Sigmoid colon (tissue), 6 donors: ENCODE measurements at regions not wholly inside any gene's neighbourhood (a gene's known extent, or its start where the extent isn't known, plus 50 kb on each side); places are given as distances from the start of the nearest gene placed in this dataset.
"Not testable (repeated sequence)": the region's sequence is repeated elsewhere in the genome, so short reads cannot be mapped to it uniquely, and the experiment has no call there.

Experiments used
- DNase-seq: peaks from one replicate; pipeline ENCODE4 v3.0.0-alpha.2; 2019
- H3K27ac ChIP-seq, 4 donors: fragments of 200-600 bp; sonication (generic); one replicate each; pipeline ENCODE4 v1.5.1; 2016 to 2019; ENCODE audit warnings: mild to moderate bottlenecking in 1 of 4
- H3K27me3 ChIP-seq, 3 donors: fragments of 200-600 bp; sonication (generic); one replicate each; pipeline ENCODE4 v1.5.1; 2019; ENCODE audit warnings: mild to moderate bottlenecking in 1 of 3
- H3K36me3 ChIP-seq, 4 donors: fragments of 200-600 bp; sonication (generic); one replicate each; pipeline ENCODE4 v1.5.1; 2016 to 2019
- H3K4me1 ChIP-seq, 4 donors: fragments of 200-600 bp; sonication (generic); one replicate each; pipeline ENCODE4 v1.5.1; 2017 to 2019
- H3K4me3 ChIP-seq, 4 donors: fragments of 200-600 bp; sonication (generic); one replicate each; pipeline ENCODE4 v1.5.1; 2017 to 2019; ENCODE audit warnings: mild to moderate bottlenecking in 2 of 4, moderate library complexity in 1 of 4
- H3K9me3 ChIP-seq, 4 donors: fragments of 200-600 bp in 3 of 4; sonication (generic) in 3 of 4; one replicate each; pipeline versions ENCODE4 v1.5.1 to v1.6.1; 2013 to 2019
- CTCF ChIP-seq, 4 experiments: fragments of 450-650 bp in 3 of 4; fragments of 200-600 bp in 1 of 4; IDR thresholded peaks; one replicate each; pipeline ENCODE4 v1.5.1; 2016 to 2019; ENCODE audit warnings: antibody characterized with exemption in 4 of 4, mild to moderate bottlenecking in 3 of 4, moderate library complexity in 2 of 4
- EP300 ChIP-seq, 4 donors: sonication (generic); formaldehyde crosslinking; IDR thresholded peaks; one replicate each; pipeline ENCODE4 v1.6.1; 2017; ENCODE audit warnings: antibody characterized with exemption in 4 of 4
- POLR2A ChIP-seq, 2 donors: fragments of 450-650 bp; IDR thresholded peaks; one replicate each; pipeline ENCODE4 v1.6.1; 2016; ENCODE audit warnings: antibody characterized with exemption in 2 of 2, mild to moderate bottlenecking in 2 of 2, moderate library complexity in 2 of 2
- POLR2AphosphoS5 ChIP-seq, 4 donors: sonication (generic); formaldehyde crosslinking; IDR thresholded peaks; one replicate each; pipeline ENCODE4 v1.6.1; 2017; ENCODE audit warnings: antibody characterized with exemption in 4 of 4
- WGBS, 2 donors: extraction: QIAGEN DNeasy Blood & Tissue Kit; methylation state at CpG; one replicate each; pipeline ENCODE4 v1.1.7; 2013; 5-methylcytosine and 5-hydroxymethylcytosine counted together
- intact Hi-C: fragments of 100-400 bp; cut with DNase I; formaldehyde crosslinking; loops from one replicate; pipeline ENCODE4 v1.15.1; 2023
- donor health status: healthy with polysubstance abuse.
- donor health status: healthy.

- H3K36me3 ChIP-seq = no peaks in the 10 kb centered on the region
- intact Hi-C loops = no loop called here
- peaks cover 0 to 12% (median 0%) of the 10 kb centered on the region in 4 donors for H3K4me1 ChIP-seq
- no peaks in the 10 kb centered on the region for H3K9me3 ChIP-seq
- TF ChIP-seq CTCF (IDR thresholded peaks at IDR 0.05) (no peak), POLR2A (IDR thresholded peaks at IDR 0.05) (no peak), POLR2AphosphoS5 (IDR thresholded peaks at IDR 0.05) (no peak), EP300 (IDR thresholded peaks at IDR 0.05) (no peak)
- H3K27ac ChIP-seq = no peak overlapping the region
- no peak for DNase-seq
- no peaks in the 10 kb centered on the region for H3K27me3 ChIP-seq
- 85 to 89% methylated on average over 2 of the region's 2 CpGs for WGBS, 2 donors
- no peak overlapping the region for H3K4me3 ChIP-seq
These were observed 138.4 kb upstream of the TENT5A start for GRCh38 chr6:81890846-81891245.

- DNase-seq = no peak
- intact Hi-C loops = no loop called here
- Histone ChIP-seq H3K9me3 (no peaks in the 10 kb centered on the region), H3K4me1 (peaks cover 0 to 6% (median 0%) of the 10 kb centered on the region in 4 donors), H3K36me3 (no peaks in the 10 kb centered on the region), H3K4me3 (no peak overlapping the region), H3K27ac (no peak overlapping the region), H3K27me3 (no peaks in the 10 kb centered on the region)
- TF ChIP-seq EP300 (IDR thresholded peaks at IDR 0.05) (no peak), CTCF (IDR thresholded peaks at IDR 0.05) (no peak), POLR2A (IDR thresholded peaks at IDR 0.05) (no peak), POLR2AphosphoS5 (IDR thresholded peaks at IDR 0.05) (no peak)
- 87 to 88% methylated on average over 6 of the region's 6 CpGs for WGBS, 2 donors
These were observed 137.0 kb upstream of the TENT5A start for GRCh38 chr6:81889377-81890053.

DNA sequence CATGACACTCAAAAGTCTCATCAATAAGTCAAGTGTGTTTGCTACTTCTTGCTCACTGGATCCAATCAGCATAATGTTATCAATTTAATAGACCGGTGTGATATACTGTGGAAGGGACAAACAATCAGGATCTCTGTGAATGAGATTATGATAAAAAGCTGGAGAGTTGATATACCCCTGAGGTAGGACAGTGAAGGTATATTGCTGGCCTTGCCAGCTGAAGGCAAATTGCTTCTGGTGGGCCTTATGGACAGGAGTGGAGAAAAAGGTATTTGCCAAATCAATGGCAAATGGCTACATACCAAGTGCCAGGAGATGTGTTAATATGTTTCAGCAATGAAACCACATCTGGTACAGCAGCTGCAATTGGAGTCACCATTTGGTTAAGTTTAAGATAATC is 134.4 kb upstream of the TENT5A start:
- DNase-seq, H3K36me3 ChIP-seq, H3K27me3 ChIP-seq, intact Hi-C loops, H3K27ac ChIP-seq, H3K9me3 ChIP-seq, H3K4me3 ChIP-seq, H3K4me1 ChIP-seq: not testable (repeated sequence)
- 95 to 100% methylated on average over 1 of the region's 1 CpG for WGBS, 2 donors

- H3K27ac ChIP-seq = no peak overlapping the region
- no peaks in the 10 kb centered on the region for H3K36me3 ChIP-seq
- TF ChIP-seq CTCF (IDR thresholded peaks at IDR 0.05) (no peak), POLR2A (IDR thresholded peaks at IDR 0.05) (no peak), EP300 (IDR thresholded peaks at IDR 0.05) (no peak), POLR2AphosphoS5 (IDR thresholded peaks at IDR 0.05) (no peak)
- no peak for DNase-seq
- no peak overlapping the region for H3K4me3 ChIP-seq
- H3K27me3 ChIP-seq = no peaks in the 10 kb centered on the region
- H3K4me1 ChIP-seq = peaks cover 0 to 6% (median 0%) of the 10 kb centered on the region in 4 donors
- 81 to 92% methylated on average over 2 of the region's 2 CpGs for WGBS, 2 donors
- intact Hi-C loops = no loop called here
- H3K9me3 ChIP-seq = no peaks in the 10 kb centered on the region
These were observed 133.7 kb upstream of the TENT5A start for GRCh38 chr6:81886157-81886556.

- Histone ChIP-seq H3K27ac (no peak overlapping the region), H3K4me3 (no peak overlapping the region), H3K4me1 (peaks cover 0 to 6% (median 0%) of the 10 kb centered on the region in 4 donors), H3K36me3 (no peaks in the 10 kb centered on the region), H3K9me3 (no peaks in the 10 kb centered on the region), H3K27me3 (no peaks in the 10 kb centered on the region)
- WGBS, 2 donors = 93 to 97% methylated on average over 4 of the region's 4 CpGs
- DNase-seq = no peak
- TF ChIP-seq CTCF (IDR thresholded peaks at IDR 0.05) (no peak), EP300 (IDR thresholded peaks at IDR 0.05) (no peak), POLR2AphosphoS5 (IDR thresholded peaks at IDR 0.05) (no peak)
- intact Hi-C loops = no loop called here
These were observed 129.2 kb upstream of the TENT5A start for GRCh38 chr6:81881660-81882059.
